Naive thymus-derived CD8-positive, alpha-beta T cell (primary cell): ENCODE measurements at regions not wholly inside any gene's neighbourhood (a gene's known extent, or its start where the extent isn't known, plus 50 kb on each side); places are given as distances from the start of the nearest gene placed in this dataset.
"Not testable (repeated sequence)": the region's sequence is repeated elsewhere in the genome, so short reads cannot be mapped to it uniquely, and the experiment has no call there.

Source experiments
- ATAC-seq, 2 donors: fragments of 150-1000 bp; cut with Tn5 transposase in 1 of 2; sonication (Bioruptor Pico), chemical (Tn5 transposase) in 1 of 2; 1 replicate in 1 of 2; 2 replicates in 1 of 2; pipeline ENCODE4 v1.10.0; 2021; ENCODE audit warnings: mild to moderate bottlenecking in 2 of 2, moderate library complexity in 2 of 2
- POLR2A ChIA-PET: fragments of 350-600 bp; sonication (Branson Sonifier 250); formaldehyde crosslinking; loops from one replicate; lab custom pipeline; 2021; ENCODE audit warnings: antibody characterized with exemption; lab: Charles Lee
- DNase-seq, 10 donors: peaks; one replicate each; pipeline versions ENCODE4 v3.0.0 to v3.0.0-alpha.2; 2020 to 2022
- H3K27ac Mint-ChIP-seq, 10 donors: one replicate each; pipeline ENCODE4 v1.8.0; 2020 to 2022; ENCODE audit warnings: mild to moderate bottlenecking in 10 of 10, mixed read lengths in 10 of 10, moderate library complexity in 4 of 10, inconsistent platforms in 1 of 10
- H3K27me3 Mint-ChIP-seq, 5 donors: one replicate each; pipeline ENCODE4 v1.8.0; 2021 to 2022; ENCODE audit warnings: mixed read lengths in 5 of 5
- H3K36me3 Mint-ChIP-seq, 3 donors: one replicate each; pipeline ENCODE4 v1.8.0; 2020 to 2022; ENCODE audit warnings: mixed read lengths in 3 of 3, mild to moderate bottlenecking in 2 of 3, inconsistent platforms in 1 of 3
- H3K4me1 Mint-ChIP-seq, 4 donors: one replicate each; pipeline ENCODE4 v1.8.0; 2021 to 2022; ENCODE audit warnings: mixed read lengths in 4 of 4
- H3K4me3 Mint-ChIP-seq, 10 donors: one replicate each; pipeline ENCODE4 v1.8.0; 2020 to 2022; ENCODE audit warnings: mild to moderate bottlenecking in 10 of 10, mixed read lengths in 10 of 10, moderate library complexity in 6 of 10, inconsistent platforms in 1 of 10
- H3K9me3 Mint-ChIP-seq, 9 donors: one replicate each; pipeline ENCODE4 v1.8.0; 2020 to 2022; ENCODE audit warnings: mixed read lengths in 9 of 9, mild to moderate bottlenecking in 3 of 9, inconsistent platforms in 1 of 9, moderate library complexity in 1 of 9

GRCh38 chr1:91120936-91121335 lies 99.1 kb upstream of the ZNF644 start:
- no peak for ATAC-seq
- Mint-ChIP-seq H3K36me3 (no peaks in the 10 kb centered on the region), H3K27ac (no peak overlapping the region), H3K4me3 (no peak overlapping the region), H3K4me1 (peaks cover 0 to 8% (median 1%) of the 10 kb centered on the region in 4 donors), H3K27me3 (peaks cover 0 to 3% (median 0%) of the 10 kb centered on the region in 5 donors), H3K9me3 (no peaks in the 10 kb centered on the region)
- no peak for DNase-seq
- POLR2A ChIA-PET: no interaction called here

DNA sequence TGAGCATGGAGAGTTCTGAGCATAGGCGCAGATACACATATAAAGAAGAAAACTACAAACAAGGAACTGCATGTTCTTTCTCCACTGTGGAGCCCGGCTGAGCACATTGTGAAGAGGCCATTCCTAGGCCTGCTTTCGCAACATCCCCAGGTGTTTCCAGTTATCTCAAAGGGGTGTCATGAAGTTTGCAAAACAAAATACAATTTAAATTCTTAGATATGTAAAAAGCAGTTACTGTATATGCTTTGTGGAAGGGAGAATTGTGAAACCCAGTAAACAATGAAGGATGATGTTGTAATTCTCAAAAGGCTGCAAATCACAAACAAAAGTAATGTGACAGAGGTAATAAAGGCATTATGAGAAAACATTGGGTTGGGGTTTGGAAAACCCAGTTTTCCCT lies 98.6 kb upstream of the ZNF644 start:
- H3K27me3 Mint-ChIP-seq: peaks cover 0 to 3% (median 0%) of the 10 kb centered on the region in 5 donors
- H3K27ac Mint-ChIP-seq: no peak overlapping the region
- DNase-seq (no peak), ATAC-seq (no peak)
- peaks cover 0 to 8% (median 1%) of the 10 kb centered on the region in 4 donors for H3K4me1 Mint-ChIP-seq
- no peaks in the 10 kb centered on the region for H3K9me3 Mint-ChIP-seq
- no peak overlapping the region for H3K4me3 Mint-ChIP-seq
- no peaks in the 10 kb centered on the region for H3K36me3 Mint-ChIP-seq
- POLR2A ChIA-PET: no interaction called here

- no peaks in the 10 kb centered on the region for H3K9me3 Mint-ChIP-seq
- no peak overlapping the region for H3K4me3 Mint-ChIP-seq
- POLR2A ChIA-PET: no interaction called here
- H3K27me3 Mint-ChIP-seq: peaks cover 5 to 22% (median 8%) of the 10 kb centered on the region in 5 donors
- H3K27ac Mint-ChIP-seq: no peak overlapping the region
- no peak for DNase-seq
- peaks cover 7 to 12% (median 10%) of the 10 kb centered on the region in 4 donors for H3K4me1 Mint-ChIP-seq
- ATAC-seq: no peak
- no peaks in the 10 kb centered on the region for H3K36me3 Mint-ChIP-seq
Observed at GRCh38 chr1:91104712-91105111, 82.9 kb upstream of the ZNF644 start.

GRCh38 chr1:91101328-91101727 lies 79.5 kb upstream of the ZNF644 start:
- Mint-ChIP-seq H3K36me3 (no peaks in the 10 kb centered on the region), H3K9me3 (peaks cover 0 to 2% (median 0%) of the 10 kb centered on the region in 9 donors), H3K27me3 (peaks cover 7 to 23% (median 18%) of the 10 kb centered on the region in 5 donors), H3K4me1 (peaks cover 7 to 17% (median 13%) of the 10 kb centered on the region in 4 donors), H3K4me3 (no peak overlapping the region), H3K27ac (no peak overlapping the region)
- POLR2A ChIA-PET: no interaction called here
- no peak for DNase-seq
- no peak for ATAC-seq

- DNase-seq: peak in 3 of 10 donors; percentile 5 to 12 (median 9)
- peaks cover 0 to 2% (median 0%) of the 10 kb centered on the region in 9 donors for H3K9me3 Mint-ChIP-seq
- peaks cover 7 to 17% (median 13%) of the 10 kb centered on the region in 4 donors for H3K4me1 Mint-ChIP-seq
- no peaks in the 10 kb centered on the region for H3K36me3 Mint-ChIP-seq
- H3K27me3 Mint-ChIP-seq: peaks cover 5 to 27% (median 18%) of the 10 kb centered on the region in 5 donors
- no peak overlapping the region for H3K27ac Mint-ChIP-seq
- ATAC-seq: peak; percentile 44 to 53
- POLR2A ChIA-PET: no interaction called here
- peak overlapping the region in 7 of 10 donors; percentile 5 to 67 (median 44) for H3K4me3 Mint-ChIP-seq
Observed at GRCh38 chr1:91099746-91100621, 78.1 kb upstream of the ZNF644 start.

GRCh38 chr1:91098299-91098906 lies 76.6 kb upstream of the ZNF644 start:
- POLR2A ChIA-PET: no interaction called here
- ATAC-seq (no peak), DNase-seq (no peak)
- Mint-ChIP-seq H3K27me3 (peaks cover 5 to 19% (median 18%) of the 10 kb centered on the region in 5 donors), H3K36me3 (no peaks in the 10 kb centered on the region), H3K9me3 (peaks cover 0 to 2% (median 0%) of the 10 kb centered on the region in 9 donors), H3K4me1 (peaks cover 7 to 17% (median 13%) of the 10 kb centered on the region in 4 donors), H3K4me3 (no peak overlapping the region), H3K27ac (no peak overlapping the region)

- peak overlapping the region in 1 of 10 donors; percentile 34 for H3K4me3 Mint-ChIP-seq
- peaks cover 7 to 11% (median 9%) of the 10 kb centered on the region in 4 donors for H3K4me1 Mint-ChIP-seq
- H3K36me3 Mint-ChIP-seq, H3K27ac Mint-ChIP-seq, POLR2A ChIA-PET, DNase-seq, H3K9me3 Mint-ChIP-seq, ATAC-seq: not testable (repeated sequence)
- peaks cover 7 to 38% (median 19%) of the 10 kb centered on the region in 5 donors for H3K27me3 Mint-ChIP-seq
Observed at GRCh38 chr1:91095321-91095720, 73.5 kb upstream of the ZNF644 start.

- ATAC-seq (no peak), DNase-seq (no peak)
- H3K36me3 Mint-ChIP-seq: no peaks in the 10 kb centered on the region
- H3K4me3 Mint-ChIP-seq: no peak overlapping the region
- POLR2A ChIA-PET: no interaction called here
- no peak overlapping the region for H3K27ac Mint-ChIP-seq
- peaks cover 8 to 20% (median 10%) of the 10 kb centered on the region in 5 donors for H3K27me3 Mint-ChIP-seq
- H3K9me3 Mint-ChIP-seq: peaks cover 0 to 10% (median 2%) of the 10 kb centered on the region in 9 donors
- peaks cover 0 to 2% (median 0%) of the 10 kb centered on the region in 4 donors for H3K4me1 Mint-ChIP-seq
Observed at GRCh38 chr1:91092503-91092902, 70.7 kb upstream of the ZNF644 start.

DNA sequence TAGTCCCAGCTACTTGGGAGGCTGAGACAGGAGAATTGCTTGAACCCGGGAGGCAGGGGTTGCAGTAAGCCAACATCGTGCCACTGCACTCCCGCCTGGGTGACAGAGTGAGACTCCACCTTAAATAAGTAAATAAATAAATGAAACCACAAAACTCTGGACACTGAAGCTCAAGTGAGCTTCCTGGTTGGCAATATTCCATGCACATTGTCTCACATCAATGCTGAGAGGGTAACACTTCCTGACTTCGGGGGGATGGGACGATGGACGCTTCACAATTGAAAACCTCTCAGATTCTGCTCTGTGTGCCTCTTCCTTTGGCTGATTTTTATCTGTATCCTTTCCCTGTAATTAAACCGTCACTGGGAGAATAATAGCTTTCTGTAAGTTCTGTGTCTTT lies 70.0 kb upstream of the ZNF644 start:
- ATAC-seq (no peak), DNase-seq (no peak)
- H3K4me1 Mint-ChIP-seq: peaks cover 0 to 2% (median 0%) of the 10 kb centered on the region in 4 donors
- peaks cover 0 to 13% (median 2%) of the 10 kb centered on the region in 9 donors for H3K9me3 Mint-ChIP-seq
- H3K27me3 Mint-ChIP-seq: peaks cover 6 to 20% (median 9%) of the 10 kb centered on the region in 5 donors
- no peaks in the 10 kb centered on the region for H3K36me3 Mint-ChIP-seq
- POLR2A ChIA-PET: no interaction called here
- no peak overlapping the region for H3K27ac Mint-ChIP-seq
- H3K4me3 Mint-ChIP-seq: no peak overlapping the region

GRCh38 chr1:91080650-91081049 lies 58.8 kb upstream of the ZNF644 start:
- peaks cover 0 to 2% (median 0%) of the 10 kb centered on the region in 4 donors for H3K4me1 Mint-ChIP-seq
- no peak for DNase-seq
- H3K27me3 Mint-ChIP-seq: peaks cover 0 to 14% (median 1%) of the 10 kb centered on the region in 5 donors
- no peak for ATAC-seq
- no peak overlapping the region for H3K27ac Mint-ChIP-seq
- H3K4me3 Mint-ChIP-seq: no peak overlapping the region
- H3K9me3 Mint-ChIP-seq: peaks cover 0 to 2% (median 0%) of the 10 kb centered on the region in 9 donors
- H3K36me3 Mint-ChIP-seq: no peaks in the 10 kb centered on the region
- POLR2A ChIA-PET: no interaction called here

- H3K4me3 Mint-ChIP-seq: no peak overlapping the region
- H3K4me1 Mint-ChIP-seq: peaks cover 0 to 3% (median 0%) of the 10 kb centered on the region in 4 donors
- ATAC-seq (no peak), DNase-seq (no peak)
- H3K27ac Mint-ChIP-seq: no peak overlapping the region
- peaks cover 0 to 19% (median 2%) of the 10 kb centered on the region in 5 donors for H3K27me3 Mint-ChIP-seq
- peaks cover 0 to 2% (median 0%) of the 10 kb centered on the region in 9 donors for H3K9me3 Mint-ChIP-seq
- POLR2A ChIA-PET: no interaction called here
- peaks cover 0 to 2% (median 0%) of the 10 kb centered on the region in 3 donors for H3K36me3 Mint-ChIP-seq
Observed at GRCh38 chr1:91078859-91079258, 57.0 kb upstream of the ZNF644 start.

DNA sequence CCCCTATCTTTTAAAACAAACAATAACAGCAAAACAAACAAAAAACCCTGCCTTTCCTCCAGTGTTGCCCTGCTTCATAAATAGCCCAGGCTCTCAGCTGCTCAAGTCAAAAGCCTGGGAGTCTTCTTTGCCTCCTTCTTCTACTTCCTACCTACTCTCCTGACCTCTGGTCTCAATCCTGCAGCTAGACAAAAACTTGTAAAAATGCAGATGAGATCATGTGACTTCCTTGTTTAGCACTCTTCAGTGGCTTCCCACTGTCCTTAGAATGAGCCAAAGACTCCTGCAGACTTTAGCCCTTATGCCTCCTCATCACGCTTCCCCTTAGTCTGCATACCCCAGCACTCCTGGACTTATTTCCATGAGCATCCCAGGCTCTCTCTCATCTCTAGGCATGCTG lies 55.0 kb upstream of the ZNF644 start:
- ATAC-seq (no peak), DNase-seq (no peak)
- Mint-ChIP-seq H3K4me1 (peaks cover 0 to 3% (median 0%) of the 10 kb centered on the region in 4 donors), H3K27ac (peak overlapping the region in 1 of 10 donors; percentile 11), H3K9me3 (peaks cover 0 to 2% (median 0%) of the 10 kb centered on the region in 9 donors), H3K27me3 (peaks cover 0 to 19% (median 2%) of the 10 kb centered on the region in 5 donors), H3K4me3 (no peak overlapping the region), H3K36me3 (peaks cover 0 to 2% (median 0%) of the 10 kb centered on the region in 3 donors)
- POLR2A ChIA-PET: no interaction called here
